ENCODE measurements at regions not wholly inside any gene's neighbourhood (a gene's known extent, or its start where the extent isn't known, plus 50 kb on each side); places are given as distances from the start of the nearest gene placed in this dataset.

GRCh38 chrX:125101971-125102755, 217.5 kb upstream of the TEX13C start:
- Histone ChIP-seq H3K4me1 (no peaks in the 10 kb centered on the region), H3K27ac (no peak overlapping the region), H3K4me3 (no peak overlapping the region), H3K27me3 (no peaks in the 10 kb centered on the region), H3K9me3 (no peaks in the 10 kb centered on the region), H3K36me3 (no peaks in the 10 kb centered on the region)
- TF ChIP-seq, protein P1, sequence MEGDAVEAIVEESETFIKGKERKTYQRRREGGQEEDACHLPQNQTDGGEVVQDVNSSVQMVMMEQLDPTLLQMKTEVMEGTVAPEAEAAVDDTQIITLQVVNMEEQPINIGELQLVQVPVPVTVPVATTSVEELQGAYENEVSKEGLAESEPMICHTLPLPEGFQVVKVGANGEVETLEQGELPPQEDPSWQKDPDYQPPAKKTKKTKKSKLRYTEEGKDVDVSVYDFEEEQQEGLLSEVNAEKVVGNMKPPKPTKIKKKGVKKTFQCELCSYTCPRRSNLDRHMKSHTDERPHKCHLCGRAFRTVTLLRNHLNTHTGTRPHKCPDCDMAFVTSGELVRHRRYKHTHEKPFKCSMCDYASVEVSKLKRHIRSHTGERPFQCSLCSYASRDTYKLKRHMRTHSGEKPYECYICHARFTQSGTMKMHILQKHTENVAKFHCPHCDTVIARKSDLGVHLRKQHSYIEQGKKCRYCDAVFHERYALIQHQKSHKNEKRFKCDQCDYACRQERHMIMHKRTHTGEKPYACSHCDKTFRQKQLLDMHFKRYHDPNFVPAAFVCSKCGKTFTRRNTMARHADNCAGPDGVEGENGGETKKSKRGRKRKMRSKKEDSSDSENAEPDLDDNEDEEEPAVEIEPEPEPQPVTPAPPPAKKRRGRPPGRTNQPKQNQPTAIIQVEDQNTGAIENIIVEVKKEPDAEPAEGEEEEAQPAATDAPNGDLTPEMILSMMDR (IDR thresholded peaks at IDR 0.05): no peak
- TF ChIP-seq POLR2AphosphoS5 (IDR thresholded peaks at IDR 0.05) (no peak), POLR2A (IDR thresholded peaks at IDR 0.05) (no peak), EP300 (IDR thresholded peaks at IDR 0.05) (no peak)
- no peak for DNase-seq
- WGBS, 5 donors: 33 to 82% (median 74%) methylated on average over 1 of the region's 1 CpG
- intact Hi-C loops (cut with DNase I; ENCODE audit: low total_unique reads): no loop called here

GRCh38 chrX:125103693-125104092, 216.0 kb upstream of the TEX13C start:
- 84 to 96% (median 92%) methylated on average over 11 of the region's 11 CpGs for WGBS, 5 donors
- intact Hi-C loops (cut with DNase I; ENCODE audit: low total_unique reads): no loop called here

GRCh38 chrX:125108921-125109320, 210.8 kb upstream of the TEX13C start:
- Histone ChIP-seq H3K27me3 (no peaks in the 10 kb centered on the region), H3K4me3 (no peak overlapping the region), H3K27ac (no peak overlapping the region), H3K9me3 (no peaks in the 10 kb centered on the region), H3K4me1 (no peaks in the 10 kb centered on the region), H3K36me3 (no peaks in the 10 kb centered on the region)
- no peak for TF ChIP-seq EP300 (IDR thresholded peaks at IDR 0.05)
- no peak for DNase-seq
- 36 to 82% (median 71%) methylated on average over 3 of the region's 3 CpGs for WGBS, 5 donors
- intact Hi-C loops (cut with DNase I; ENCODE audit: low total_unique reads): no loop called here

More at GRCh38 chrX:125103693-125104092, 216.0 kb upstream of the TEX13C start:
- Histone ChIP-seq H3K36me3 (no peaks in the 10 kb centered on the region), H3K27me3 (no peaks in the 10 kb centered on the region), H3K27ac (no peak overlapping the region), H3K9me3 (no peaks in the 10 kb centered on the region), H3K4me1 (no peaks in the 10 kb centered on the region), H3K4me3 (no peak overlapping the region)
- TF ChIP-seq, protein P1 (IDR thresholded peaks at IDR 0.05): no peak
- TF ChIP-seq POLR2A (IDR thresholded peaks at IDR 0.05) (no peak), EP300 (IDR thresholded peaks at IDR 0.05) (no peak), POLR2AphosphoS5 (IDR thresholded peaks at IDR 0.05) (no peak)
- no peak for DNase-seq

DNA sequence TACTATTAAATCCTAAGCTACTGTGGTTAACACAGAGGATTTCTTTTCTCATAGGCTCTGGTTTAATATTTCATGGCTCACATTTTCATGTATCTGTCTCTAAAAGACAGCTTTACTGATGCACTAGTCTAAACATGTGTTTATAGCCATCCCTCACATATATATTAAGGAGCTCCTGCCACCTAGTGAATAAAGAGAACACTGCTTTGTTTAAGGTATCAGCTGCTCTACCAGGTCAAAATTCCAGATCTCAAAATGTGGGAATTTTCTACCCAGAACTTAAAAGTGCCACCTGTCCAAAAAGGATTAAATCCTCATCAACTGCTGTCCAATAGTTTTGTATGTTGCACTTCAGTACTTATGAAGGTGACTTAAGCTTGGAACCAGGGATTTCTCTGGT, 188.5 kb upstream of the TEX13C start:
- TF ChIP-seq, protein P1 (IDR thresholded peaks at IDR 0.05): peak in 1 of 7 experiments; percentile 8
- TF ChIP-seq EP300 (IDR thresholded peaks at IDR 0.05): no peak
- TF ChIP-seq POLR2A (IDR thresholded peaks at IDR 0.05): no peak
- TF ChIP-seq POLR2AphosphoS5 (IDR thresholded peaks at IDR 0.05): no peak
- H3K27me3 ChIP-seq: no peaks in the 10 kb centered on the region
- peak in 1 of 2 donors; percentile 2 for DNase-seq
- intact Hi-C loops (cut with DNase I; ENCODE audit: low total_unique reads): no loop called here
- no peaks in the 10 kb centered on the region for H3K9me3 ChIP-seq
- H3K4me3 ChIP-seq: no peak overlapping the region
- H3K36me3 ChIP-seq: no peaks in the 10 kb centered on the region
- H3K27ac ChIP-seq: no peak overlapping the region
- H3K4me1 ChIP-seq: no peaks in the 10 kb centered on the region

DNA sequence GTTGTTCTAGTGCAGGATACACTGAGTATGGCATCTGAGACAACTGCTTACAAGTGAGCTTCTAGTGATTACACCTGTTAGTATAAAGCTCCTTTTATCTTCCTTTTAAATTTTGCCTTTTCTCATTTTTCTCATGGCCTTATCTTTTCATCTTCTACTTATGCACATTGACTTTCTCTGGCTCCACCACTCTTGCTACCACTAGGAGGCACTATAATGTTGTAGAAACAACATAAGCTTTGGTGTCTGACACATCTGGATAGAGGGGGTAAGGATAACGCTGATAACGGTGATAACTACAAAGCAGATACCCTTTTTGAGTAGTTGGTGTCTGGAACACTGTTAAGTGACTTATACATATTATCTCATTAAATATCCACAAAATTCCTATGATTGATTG, 187.4 kb upstream of the TEX13C start:
- H3K36me3 ChIP-seq: no peaks in the 10 kb centered on the region
- no peaks in the 10 kb centered on the region for H3K4me1 ChIP-seq
- TF ChIP-seq, protein P1 (IDR thresholded peaks at IDR 0.05): peak in 1 of 7 experiments; percentile 19
- TF ChIP-seq POLR2A (IDR thresholded peaks at IDR 0.05) (no peak), EP300 (IDR thresholded peaks at IDR 0.05) (no peak)
- H3K9me3 ChIP-seq: no peaks in the 10 kb centered on the region
- WGBS, 5 donors: 25 to 45% (median 41%) methylated on average over 2 of the region's 2 CpGs
- intact Hi-C loops (cut with DNase I; ENCODE audit: low total_unique reads): no loop called here
- H3K4me3 ChIP-seq: no peak overlapping the region
- DNase-seq: no peak
- no peak overlapping the region for H3K27ac ChIP-seq
- no peaks in the 10 kb centered on the region for H3K27me3 ChIP-seq

All from stomach (tissue), 8 donors.